PC-9 (cell line): ENCODE measurements at regions not wholly inside any gene's neighbourhood (a gene's known extent, or its start where the extent isn't known, plus 50 kb on each side); places are given as distances from the start of the nearest gene placed in this dataset.

Experiments
- BruUV-seq: library from RNA; stranded (reverse); fragments of 400-500 nt; replicated peaks from 2 replicates; lab custom pipeline; 2021; lab: Mats Ljungman, UMichigan
- CTCF ChIA-PET: fragments of 300-600 bp; sonication (Branson Sonifier 250); formaldehyde crosslinking; loops from one replicate; lab custom pipeline; 2022; ENCODE audit warnings: antibody characterized with exemption; lab: Charles Lee
- POLR2A ChIA-PET: fragments of 300-600 bp; sonication (Branson Sonifier 250); formaldehyde crosslinking; loops from one replicate; lab custom pipeline; 2022; ENCODE audit warnings: antibody characterized with exemption; ENCODE audit not compliant: unreplicated experiment; lab: Charles Lee
- DNase-seq, 2 experiments: peaks; one replicate each; pipeline versions ENCODE4 v3.0.0 to v3.0.0-alpha.2; 2015 to 2022; ENCODE audit warnings: mixed read lengths in 1 of 2
- H2AFZ ChIP-seq: fragments of 200-600 bp; sonication (generic); 2 replicates; pipeline ENCODE4 v1.8.1; 2017; ENCODE audit warnings: antibody characterized with exemption
- H3F3A ChIP-seq: fragments of 200-600 bp; sonication (generic); 2 replicates; pipeline ENCODE4 v1.8.1; 2017; ENCODE audit warnings: antibody characterized with exemption, mild to moderate bottlenecking, low read depth; ENCODE audit not compliant: insufficient read depth
- H3K27ac ChIP-seq: fragments of 200-600 bp; sonication (generic); 2 replicates; pipeline ENCODE4 v1.6.1; 2016; ENCODE audit warnings: mixed run types
- H3K27me3 ChIP-seq: fragments of 200-600 bp; sonication (generic); 2 replicates; pipeline ENCODE4 v1.6.1; 2016; ENCODE audit warnings: low read depth, mixed run types; ENCODE audit not compliant: insufficient read depth
- H3K36me3 ChIP-seq: fragments of 200-600 bp; sonication (generic); 2 replicates; pipeline ENCODE4 v1.6.1; 2016; ENCODE audit warnings: low read depth, mixed run types
- H3K4me1 ChIP-seq: fragments of 200-600 bp; sonication (generic); replicated peaks from 2 replicates; pipeline ENCODE4 v1.6.1; 2016; ENCODE audit warnings: mixed run types; ENCODE audit not compliant: insufficient read depth
- H3K4me2 ChIP-seq: fragments of 200-600 bp; sonication (generic); 2 replicates; pipeline ENCODE4 v1.6.1; 2017; ENCODE audit warnings: mixed run types
- H3K4me3 ChIP-seq: fragments of 200-600 bp; sonication (generic); 2 replicates; pipeline ENCODE4 v1.6.1; 2016; ENCODE audit warnings: mixed run types
- H3K79me2 ChIP-seq: fragments of 200-600 bp; sonication (generic); 2 replicates; pipeline ENCODE4 v1.6.1; 2017; ENCODE audit warnings: low read depth, mixed run types
- H3K9me2 ChIP-seq: fragments of 200-600 bp; sonication (generic); 2 replicates; pipeline ENCODE4 v1.8.1; 2017; ENCODE audit warnings: mild to moderate bottlenecking; ENCODE audit not compliant: insufficient read depth
- H3K9me3 ChIP-seq: fragments of 200-600 bp; sonication (generic); 2 replicates; pipeline ENCODE4 v1.8.1; 2016; ENCODE audit warnings: low read depth; ENCODE audit not compliant: insufficient read depth
- H4K20me1 ChIP-seq: fragments of 200-600 bp; sonication (generic); 2 replicates; pipeline ENCODE4 v1.8.1; 2017; ENCODE audit not compliant: insufficient read depth
- CTCF ChIP-seq: fragments of 200-600 bp; sonication (generic); conservative IDR thresholded peaks from 2 replicates; pipeline ENCODE4 v1.6.1; 2017; ENCODE audit warnings: mixed run types, antibody characterized with exemption, mild to moderate bottlenecking, moderate library complexity
- EZH2 ChIP-seq: fragments of 200-600 bp; sonication (generic); IDR thresholded peaks from 2 replicates; pipeline ENCODE4 v1.8.0; 2017; ENCODE audit warnings: antibody characterized with exemption, low read depth
- intact Hi-C: fragments of 100-400 bp; cut with micrococcal nuclease; formaldehyde crosslinking; loops from one replicate; pipeline ENCODE4 v1.10.0; 2022; ENCODE audit not compliant: unreplicated experiment

GRCh38 chr1:30188999-30189398 lies 534.4 kb downstream of the MATN1 start:
- TF ChIP-seq CTCF (no peak), EZH2 (no peak)
- Histone ChIP-seq H3K79me2 (no peaks in the 10 kb centered on the region), H3K4me3 (no peak overlapping the region), H3K9me3 (no peaks in the 10 kb centered on the region), H3K36me3 (no peaks in the 10 kb centered on the region), H3K4me2 (no peak overlapping the region), H3F3A (no peaks in the 10 kb centered on the region), H3K9me2 (no peaks in the 10 kb centered on the region), H2AFZ (no peak overlapping the region), H4K20me1 (no peaks in the 10 kb centered on the region), H3K27ac (no peak overlapping the region), H3K4me1 (no peaks in the 10 kb centered on the region), H3K27me3 (peaks cover 7% of the 10 kb centered on the region; the same call in 1 of the 2 replicates)
- BruUV-seq = no TSS peak
- DNase-seq = no peak
- intact Hi-C loops = no loop called here
- CTCF ChIA-PET = no interaction called here
- POLR2A ChIA-PET = no interaction called here

GRCh38 chr1:30188329-30188728 lies 535.1 kb downstream of the MATN1 start:
- Histone ChIP-seq H3K4me1 (no peaks in the 10 kb centered on the region), H3F3A (no peaks in the 10 kb centered on the region), H3K4me3 (no peak overlapping the region), H3K27me3 (peaks cover 7% of the 10 kb centered on the region; the same call in 1 of the 2 replicates), H2AFZ (no peak overlapping the region), H3K4me2 (no peak overlapping the region), H3K27ac (no peak overlapping the region), H3K9me3 (no peaks in the 10 kb centered on the region), H3K79me2 (no peaks in the 10 kb centered on the region), H3K9me2 (no peaks in the 10 kb centered on the region), H3K36me3 (no peaks in the 10 kb centered on the region), H4K20me1 (no peaks in the 10 kb centered on the region)
- no peak for DNase-seq
- ChIA-PET POLR2A (no interaction called here), CTCF (no interaction called here)
- intact Hi-C loops = no loop called here
- no peak for TF ChIP-seq CTCF
- TF ChIP-seq EZH2 = no peak
- no TSS peak for BruUV-seq

- Histone ChIP-seq H2AFZ (no peak overlapping the region), H4K20me1 (no peaks in the 10 kb centered on the region), H3K27me3 (peaks cover 7% of the 10 kb centered on the region; the same call in 1 of the 2 replicates), H3K4me3 (no peak overlapping the region), H3K27ac (no peak overlapping the region), H3K9me3 (no peaks in the 10 kb centered on the region), H3K4me1 (no peaks in the 10 kb centered on the region), H3K4me2 (no peak overlapping the region), H3K36me3 (no peaks in the 10 kb centered on the region), H3K9me2 (no peaks in the 10 kb centered on the region), H3K79me2 (no peaks in the 10 kb centered on the region), H3F3A (no peaks in the 10 kb centered on the region)
- CTCF ChIA-PET = no interaction called here
- intact Hi-C loops = no loop called here
- POLR2A ChIA-PET = no interaction called here
- DNase-seq = no peak
- BruUV-seq = no TSS peak
- TF ChIP-seq CTCF (no peak), EZH2 (no peak)
Observed at GRCh38 chr1:30187413-30188023, 535.9 kb downstream of the MATN1 start.
